Hepatocyte (in vitro differentiated cells): ENCODE measurements at regions not wholly inside any gene's neighbourhood (a gene's known extent, or its start where the extent isn't known, plus 50 kb on each side); places are given as distances from the start of the nearest gene placed in this dataset.

Experiments
- EZH2 ChIP-seq: fragments of 200-600 bp; sonication (generic); IDR thresholded peaks from 2 replicates; pipeline ENCODE4 v1.6.1; 2016; ENCODE audit warnings: antibody characterized with exemption, mild to moderate bottlenecking, borderline replicate concordance
- EZH2phosphoT487 ChIP-seq: fragments of 200-600 bp; sonication (generic); IDR thresholded peaks from one replicate; pipeline ENCODE4 v1.6.1; 2018; ENCODE audit warnings: antibody characterized with exemption, mild to moderate bottlenecking, low read depth, moderate library complexity; ENCODE audit not compliant: unreplicated experiment, severe bottlenecking
- TF ChIP-seq, protein P1 (sequence below): fragments of 200-600 bp; sonication (generic); IDR thresholded peaks from 2 replicates; pipeline ENCODE4 v1.5.1; 2016; ENCODE audit warnings: antibody characterized with exemption, mild to moderate bottlenecking; ENCODE audit not compliant: poor library complexity

DNA sequence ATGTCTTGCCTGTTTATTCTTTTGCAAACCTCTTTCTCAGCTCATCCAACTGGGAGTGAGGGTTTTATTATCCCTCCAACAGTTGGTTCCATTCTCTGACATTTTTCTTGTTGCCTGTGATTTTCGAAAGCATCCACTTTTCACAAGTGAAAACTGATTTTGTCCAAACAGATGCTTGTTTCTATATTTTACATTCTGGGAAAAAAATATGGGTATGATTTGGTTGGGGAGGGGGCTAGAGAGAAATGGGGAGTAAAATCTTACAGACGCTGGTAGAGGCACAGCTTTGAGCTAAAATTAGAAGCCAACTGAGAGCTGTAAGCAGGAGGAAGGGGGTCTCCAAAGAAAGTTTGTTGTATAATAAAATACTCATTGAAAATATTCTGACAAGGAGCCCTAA, 745.3 kb upstream of the CELF4 start:
- TF ChIP-seq, protein P1, sequence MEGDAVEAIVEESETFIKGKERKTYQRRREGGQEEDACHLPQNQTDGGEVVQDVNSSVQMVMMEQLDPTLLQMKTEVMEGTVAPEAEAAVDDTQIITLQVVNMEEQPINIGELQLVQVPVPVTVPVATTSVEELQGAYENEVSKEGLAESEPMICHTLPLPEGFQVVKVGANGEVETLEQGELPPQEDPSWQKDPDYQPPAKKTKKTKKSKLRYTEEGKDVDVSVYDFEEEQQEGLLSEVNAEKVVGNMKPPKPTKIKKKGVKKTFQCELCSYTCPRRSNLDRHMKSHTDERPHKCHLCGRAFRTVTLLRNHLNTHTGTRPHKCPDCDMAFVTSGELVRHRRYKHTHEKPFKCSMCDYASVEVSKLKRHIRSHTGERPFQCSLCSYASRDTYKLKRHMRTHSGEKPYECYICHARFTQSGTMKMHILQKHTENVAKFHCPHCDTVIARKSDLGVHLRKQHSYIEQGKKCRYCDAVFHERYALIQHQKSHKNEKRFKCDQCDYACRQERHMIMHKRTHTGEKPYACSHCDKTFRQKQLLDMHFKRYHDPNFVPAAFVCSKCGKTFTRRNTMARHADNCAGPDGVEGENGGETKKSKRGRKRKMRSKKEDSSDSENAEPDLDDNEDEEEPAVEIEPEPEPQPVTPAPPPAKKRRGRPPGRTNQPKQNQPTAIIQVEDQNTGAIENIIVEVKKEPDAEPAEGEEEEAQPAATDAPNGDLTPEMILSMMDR, result no peak
- TF ChIP-seq EZH2 (no peak), EZH2phosphoT487 (no peak)
